ENCODE measurements at regions not wholly inside any gene's neighbourhood (a gene's known extent, or its start where the extent isn't known, plus 50 kb on each side); places are given as distances from the start of the nearest gene placed in this dataset.

DNA sequence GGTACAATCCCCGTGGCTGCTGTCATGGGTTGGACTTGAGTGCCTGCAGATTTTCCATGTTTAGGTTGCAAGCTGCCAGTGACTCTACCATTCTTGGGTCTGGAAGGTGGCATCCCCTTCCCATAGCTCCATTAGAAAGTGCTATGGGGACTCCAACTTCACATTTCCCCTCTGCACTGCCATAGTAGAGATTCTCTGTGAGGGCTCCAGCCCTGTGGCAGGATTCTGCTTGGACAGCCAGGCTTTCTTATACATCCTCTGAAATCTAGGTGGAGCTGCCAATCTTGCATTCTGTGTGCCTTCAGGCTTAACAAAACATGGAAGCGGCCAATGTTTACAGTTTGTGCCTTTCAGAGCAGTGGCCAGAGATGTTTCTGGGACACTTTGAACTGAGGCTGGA lies 636.2 kb downstream of the SLITRK6 start:
- Histone ChIP-seq H3K4me3 (ENCODE audit: insufficient read depth, low read depth, low read length) (no peak overlapping the region), H2BK120ac (ENCODE audit: low read depth, low read length) (no peak overlapping the region), H3K4me2 (ENCODE audit: low read depth, low read length) (no peak overlapping the region), H3K56ac (ENCODE audit: extremely low read depth, insufficient read depth, low read length) (no peak overlapping the region), H3K79me1 (ENCODE audit: low read depth in 1 of 2, low read length in 2 of 2) (no peaks in the 10 kb centered on the region), H4K5ac (ENCODE audit: low read depth, low read length) (no peak overlapping the region), H3K9ac (ENCODE audit: low read depth, low read length) (no peak overlapping the region), H3K36me3 (ENCODE audit: control insufficient read depth, insufficient read depth, low read length) (no peaks in the 10 kb centered on the region), H3K4ac (ENCODE audit: low read depth, low read length) (no peak overlapping the region), H4K8ac (ENCODE audit: low read depth in 2 of 2, low read length in 2 of 2) (no peak overlapping the region), H2AK9ac (replicated peaks; ENCODE audit: low read depth, low read length, poor library complexity) (no peak overlapping the region), H3K9me1 (ENCODE audit: insufficient read depth, low read length) (no peaks in the 10 kb centered on the region), H3K23ac (ENCODE audit: low read depth, low read length) (no peak overlapping the region), H4K91ac (ENCODE audit: insufficient read depth, low read depth, low read length) (no peak overlapping the region), H3K14ac (replicated peaks; ENCODE audit: low read depth, low read length) (no peak overlapping the region), H2BK5ac (ENCODE audit: low read depth, low read length, poor library complexity, severe bottlenecking) (no peak overlapping the region), H2AFZ (replicated peaks; ENCODE audit: low read length, poor library complexity) (no peak overlapping the region), H2BK20ac (ENCODE audit: low read depth, low read length) (no peak overlapping the region), H3K18ac (ENCODE audit: low read depth, low read length) (no peak overlapping the region), H3K9me3 (ENCODE audit: control insufficient read depth, insufficient read depth, low read length) (no peaks in the 10 kb centered on the region), H3K27ac (ENCODE audit: insufficient read depth, low read length) (no peak overlapping the region), H3K27me3 (ENCODE audit: control insufficient read depth, insufficient read depth, low read length) (no peaks in the 10 kb centered on the region), H2BK15ac (ENCODE audit: low read depth, low read length) (no peak overlapping the region), H4K20me1 (ENCODE audit: insufficient read depth, low read length) (no peaks in the 10 kb centered on the region), H2AK5ac (ENCODE audit: low read depth, low read length) (no peak overlapping the region), H3K4me1 (ENCODE audit: control insufficient read depth, insufficient read depth, low read length) (no peaks in the 10 kb centered on the region)
- no peak for TF ChIP-seq MAZ (IDR thresholded peaks at IDR 0.05; ENCODE audit: borderline replicate concordance, low read depth, low read length)
- no peak for TF ChIP-seq NFE2L2 (IDR thresholded peaks at IDR 0.05; ENCODE audit: low read depth, low read length)
- TF ChIP-seq FOS (IDR thresholded peaks at IDR 0.05; ENCODE audit: low read depth, low read length): no peak
- TF ChIP-seq, protein P1, sequence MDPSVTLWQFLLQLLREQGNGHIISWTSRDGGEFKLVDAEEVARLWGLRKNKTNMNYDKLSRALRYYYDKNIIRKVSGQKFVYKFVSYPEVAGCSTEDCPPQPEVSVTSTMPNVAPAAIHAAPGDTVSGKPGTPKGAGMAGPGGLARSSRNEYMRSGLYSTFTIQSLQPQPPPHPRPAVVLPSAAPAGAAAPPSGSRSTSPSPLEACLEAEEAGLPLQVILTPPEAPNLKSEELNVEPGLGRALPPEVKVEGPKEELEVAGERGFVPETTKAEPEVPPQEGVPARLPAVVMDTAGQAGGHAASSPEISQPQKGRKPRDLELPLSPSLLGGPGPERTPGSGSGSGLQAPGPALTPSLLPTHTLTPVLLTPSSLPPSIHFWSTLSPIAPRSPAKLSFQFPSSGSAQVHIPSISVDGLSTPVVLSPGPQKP (IDR thresholded peaks at IDR 0.05; ENCODE audit: borderline replicate concordance, low read depth, low read length): no peak
- TF ChIP-seq CTCF (conservative IDR thresholded peaks at IDR 0.05; ENCODE audit: low read depth, low read length): no peak
- no peak for DNase-seq
- intact Hi-C loops (cut with micrococcal nuclease) (no loop called here), dilution Hi-C loops (cut with HindIII; ENCODE audit: low sequenced_read_pairs, unreplicated experiment) (no loop called here), in situ Hi-C loops (cut with MboI; ENCODE audit: low sequenced_read_pairs) (no loop called here)
- BruUV-seq (replicated peaks): no TSS peak
- ATAC-seq (ENCODE audit: low read depth): no peak
- ChIA-PET POLR2A (ENCODE audit: unreplicated experiment) (no interaction called here), CTCF (interaction anchor here (0.6 kb wide), 1 partner anchor 53 kb away, joined by 5 read pairs; no protein-coding TSS in a partner anchor)
- WGBS, 2 experiments (ENCODE audit: extremely low coverage in 2 of 2, insufficient read length in 1 of 2): 100% methylated on average over 1 of the region's 2 CpGs; no CpG with 5 or more reads in 1 of the 2 experiments

Data from IMR-90 (cell line).